Renal pelvis (tissue), 1 donor: ENCODE measurements at regions not wholly inside any gene's neighbourhood (a gene's known extent, or its start where the extent isn't known, plus 50 kb on each side); places are given as distances from the start of the nearest gene placed in this dataset.
A peak's percentile ranks its signal among the peaks of the same experiment; 100 is the strongest.
"Not testable (repeated sequence)": the region's sequence is repeated elsewhere in the genome, so short reads cannot be mapped to it uniquely, and the experiment has no call there.

Experiments used
- DNase-seq: peaks from one replicate; pipeline ENCODE4 v3.0.0-alpha.2; 2013

- no peak for DNase-seq
These were observed 472.4 kb downstream of the TFEC start for GRCh38 chr7:115558161-115558560.

DNA sequence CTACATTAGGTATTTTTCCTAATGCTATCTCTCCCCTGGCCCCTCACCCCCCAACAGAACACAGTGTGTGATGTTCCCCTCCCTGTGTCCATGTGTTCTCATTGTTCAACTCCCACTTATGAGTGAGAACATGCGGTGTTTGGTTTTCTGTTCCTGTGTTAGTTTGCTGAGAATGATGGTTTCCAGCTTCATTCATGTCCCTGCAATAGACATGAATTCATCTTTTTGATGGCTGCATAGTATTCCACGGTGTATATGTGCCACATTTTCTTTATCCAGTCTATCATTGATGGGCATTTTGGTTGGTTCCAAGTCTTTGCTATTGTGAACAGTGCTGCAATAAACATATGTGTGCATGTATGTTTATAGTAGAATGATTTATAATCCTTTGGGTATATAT is 473.3 kb downstream of the TFEC start:
- DNase-seq = not testable (repeated sequence)

GRCh38 chr7:115552766-115553165 is 477.8 kb downstream of the TFEC start:
- no peak for DNase-seq

GRCh38 chr7:115549910-115550309 is 480.7 kb downstream of the TFEC start:
- DNase-seq = no peak

- DNase-seq = no peak
These were observed 481.8 kb downstream of the TFEC start for GRCh38 chr7:115548756-115549155.

DNA sequence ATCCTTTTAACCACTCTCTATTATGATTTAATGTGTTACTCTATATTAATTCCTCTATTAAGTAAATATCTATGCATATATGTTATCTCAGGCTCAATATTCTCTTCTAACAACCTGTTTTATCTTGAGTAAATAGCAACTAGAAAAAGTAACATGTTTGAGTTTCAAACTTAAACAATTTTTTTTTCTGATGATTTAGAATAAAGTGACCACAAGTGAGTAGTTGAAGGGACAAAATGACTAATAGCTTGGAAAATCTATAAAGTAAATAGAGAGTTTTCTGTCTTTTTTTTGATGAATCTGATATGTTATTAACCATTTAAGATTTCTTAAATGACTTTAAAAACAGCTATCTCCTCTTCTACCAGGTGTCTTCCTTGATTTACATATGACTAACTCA is 483.8 kb downstream of the TFEC start:
- no peak for DNase-seq

DNA sequence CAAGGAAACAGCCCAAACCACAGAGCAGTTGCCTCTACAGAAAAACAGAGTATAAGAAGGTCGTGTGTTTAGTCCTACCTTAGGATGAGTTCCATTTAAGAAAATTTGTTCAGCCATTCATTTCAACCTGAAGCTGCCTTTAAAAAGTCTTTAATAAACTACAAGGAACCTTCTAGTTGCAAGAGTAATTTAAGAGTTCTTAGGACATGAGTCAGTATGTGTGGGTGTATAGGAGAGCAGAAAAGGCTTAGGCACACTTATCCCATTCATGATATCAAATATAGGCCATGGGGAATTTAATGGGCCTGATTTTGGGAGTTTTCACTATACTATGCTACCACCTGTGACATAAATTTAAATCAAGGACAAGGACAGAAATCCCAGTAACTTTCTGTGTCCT is 496.8 kb downstream of the TFEC start:
- DNase-seq = no peak

DNA sequence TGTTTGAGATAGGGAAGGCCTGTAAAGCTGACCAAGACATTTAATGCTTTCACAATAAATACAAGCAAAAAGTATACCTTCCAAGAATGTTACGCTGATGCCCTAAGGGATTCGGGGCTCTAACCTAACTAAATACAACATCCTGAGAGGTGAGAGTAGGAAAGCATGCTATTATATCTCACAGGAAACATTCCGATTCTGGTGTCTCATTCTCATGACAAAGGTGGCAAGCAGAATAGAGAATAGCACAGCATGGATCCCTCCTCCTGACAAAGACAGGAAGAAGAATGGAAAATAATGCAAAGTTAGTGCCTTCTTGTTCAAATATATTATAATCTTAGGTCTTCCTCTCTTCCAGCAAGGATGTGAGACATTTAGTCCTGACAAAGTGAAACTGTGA is 504.3 kb downstream of the TFEC start:
- DNase-seq = no peak

DNA sequence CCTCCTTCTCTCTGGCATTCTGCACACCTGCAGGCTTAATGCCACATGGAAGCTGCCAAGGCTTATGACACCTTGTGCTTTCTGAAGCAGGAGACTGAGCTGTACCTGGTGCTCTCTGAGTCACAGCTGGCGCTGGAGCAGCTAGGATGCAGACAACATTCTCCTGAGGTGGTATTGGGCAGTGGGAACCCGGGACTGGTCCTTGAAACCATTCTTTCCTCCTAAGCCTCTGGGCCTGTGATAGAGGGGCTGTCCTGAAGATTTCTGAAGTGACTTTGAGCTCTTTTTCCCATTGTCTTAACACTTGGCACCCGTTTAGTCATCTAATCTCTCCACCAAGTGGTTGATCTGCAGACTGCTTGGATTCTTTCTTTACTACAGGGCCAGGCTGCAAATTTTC is 508.4 kb downstream of the TFEC start:
- no peak for DNase-seq

- no peak for DNase-seq
These were observed 514.2 kb downstream of the TFEC start for GRCh38 chr7:115516341-115516740.

DNA sequence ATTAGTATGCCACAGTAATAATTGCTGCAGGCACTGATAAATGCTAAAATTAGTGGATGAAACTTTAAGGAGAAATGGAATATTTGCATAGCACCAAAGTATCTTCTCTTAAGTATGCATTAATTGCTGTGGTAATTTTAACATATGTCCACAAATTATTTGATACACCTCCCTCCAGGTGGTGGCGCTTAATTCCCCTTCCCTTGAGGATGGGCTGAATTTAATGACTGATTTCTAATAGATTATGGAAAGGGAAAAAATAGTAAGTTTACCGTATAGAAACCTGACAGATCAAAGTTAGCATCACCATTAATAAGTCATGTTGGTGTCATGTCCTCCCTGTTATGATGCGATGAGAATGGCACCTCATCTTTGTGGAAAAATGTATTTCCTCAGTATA is 519.2 kb downstream of the TFEC start:
- no peak for DNase-seq

GRCh38 chr7:115505136-115505535 is 525.4 kb downstream of the TFEC start:
- no peak for DNase-seq

GRCh38 chr7:115499956-115500355 is 530.6 kb downstream of the TFEC start:
- DNase-seq = no peak

DNA sequence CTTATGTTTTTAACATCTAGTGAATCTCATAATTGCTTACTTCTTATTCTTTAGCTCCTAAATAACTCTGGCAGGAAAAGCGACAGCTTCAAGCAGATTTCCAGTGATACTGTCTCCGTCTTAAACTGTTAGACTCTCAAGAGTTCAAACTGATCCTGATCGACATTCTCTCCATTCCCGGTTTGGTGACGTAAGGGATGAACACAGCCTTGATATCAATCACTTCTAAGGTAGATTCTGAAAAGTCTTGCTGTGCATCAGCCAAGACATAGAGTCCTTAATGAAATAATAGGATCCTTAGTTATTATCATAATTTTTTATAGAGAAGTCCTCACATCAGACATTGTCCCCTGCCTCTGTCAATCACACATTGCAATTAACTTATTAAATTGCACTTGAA is 534.6 kb downstream of the TFEC start:
- no peak for DNase-seq

- no peak for DNase-seq
These were observed 535.9 kb downstream of the TFEC start for GRCh38 chr7:115494529-115495147.

GRCh38 chr7:115493381-115493780 is 537.2 kb downstream of the TFEC start:
- no peak for DNase-seq

GRCh38 chr7:115491744-115492380 is 538.7 kb downstream of the TFEC start:
- DNase-seq = no peak

DNA sequence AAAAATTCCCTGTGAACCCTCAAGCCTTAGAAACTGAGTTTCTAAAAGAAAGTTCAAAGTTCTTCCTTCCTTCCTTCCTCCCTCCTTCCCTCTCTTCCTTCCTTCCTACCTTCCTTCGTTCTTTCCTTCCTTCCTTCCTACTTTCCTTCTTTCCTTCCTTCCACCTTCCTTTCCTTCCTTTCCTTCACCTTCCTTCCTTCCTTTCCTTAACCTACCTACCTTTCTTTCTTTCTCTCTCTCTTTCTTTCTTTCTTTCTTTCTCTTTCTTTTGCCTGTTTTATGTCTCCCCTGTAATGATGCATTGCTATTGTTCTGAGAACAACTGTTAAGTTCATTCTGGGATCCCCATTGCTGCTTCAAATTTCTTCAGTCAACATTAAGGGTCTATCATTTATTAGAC is 551.1 kb downstream of the TFEC start:
- no peak for DNase-seq

GRCh38 chr7:115478426-115478825 is 552.1 kb downstream of the TFEC start:
- no peak for DNase-seq

DNA sequence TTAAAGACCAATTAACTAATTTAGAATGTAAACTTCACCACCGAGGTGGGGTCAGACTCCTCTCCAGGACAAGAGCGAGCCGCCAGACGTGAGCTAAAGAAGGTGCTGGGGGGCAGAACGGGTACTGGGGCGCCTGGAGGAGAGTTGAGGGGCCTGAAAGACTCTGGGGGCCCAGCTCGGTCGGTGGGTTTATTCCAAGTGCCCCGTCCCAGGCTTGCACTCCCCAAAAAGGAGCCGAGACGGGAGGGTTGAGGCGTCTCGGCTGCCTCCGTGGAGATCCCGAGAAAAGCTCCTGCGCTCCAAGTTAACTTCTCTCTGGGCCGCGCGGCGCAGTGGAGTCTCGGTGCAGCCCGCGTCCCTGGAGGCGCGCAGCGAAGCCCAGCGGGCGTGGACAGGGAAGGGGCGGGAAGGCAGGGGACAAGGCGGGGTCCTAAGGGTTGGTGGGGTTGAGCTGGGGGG is 553.3 kb downstream of the TFEC start:
- DNase-seq = peak; percentile 19

- DNase-seq = no peak
These were observed 553.8 kb downstream of the TFEC start for GRCh38 chr7:115476671-115477181.

- no peak for DNase-seq
These were observed 554.0 kb downstream of the MDFIC start for GRCh38 chr7:115475761-115476385.

GRCh38 chr7:115475206-115475605 is 553.3 kb downstream of the MDFIC start:
- DNase-seq = no peak
